PC-9 (cell line): ENCODE measurements at regions not wholly inside any gene's neighbourhood (a gene's known extent, or its start where the extent isn't known, plus 50 kb on each side); places are given as distances from the start of the nearest gene placed in this dataset.

Experiments
- BruUV-seq: library from RNA; stranded (reverse); fragments of 400-500 nt; replicated peaks from 2 replicates; lab custom pipeline; 2021; lab: Mats Ljungman, UMichigan
- CTCF ChIA-PET: fragments of 300-600 bp; sonication (Branson Sonifier 250); formaldehyde crosslinking; loops from one replicate; lab custom pipeline; 2022; ENCODE audit warnings: antibody characterized with exemption; lab: Charles Lee
- POLR2A ChIA-PET: fragments of 300-600 bp; sonication (Branson Sonifier 250); formaldehyde crosslinking; loops from one replicate; lab custom pipeline; 2022; ENCODE audit warnings: antibody characterized with exemption; ENCODE audit not compliant: unreplicated experiment; lab: Charles Lee
- DNase-seq, 2 experiments: peaks; one replicate each; pipeline versions ENCODE4 v3.0.0 to v3.0.0-alpha.2; 2015 to 2022; ENCODE audit warnings: mixed read lengths in 1 of 2
- H2AFZ ChIP-seq: fragments of 200-600 bp; sonication (generic); 2 replicates; pipeline ENCODE4 v1.8.1; 2017; ENCODE audit warnings: antibody characterized with exemption
- H3F3A ChIP-seq: fragments of 200-600 bp; sonication (generic); 2 replicates; pipeline ENCODE4 v1.8.1; 2017; ENCODE audit warnings: antibody characterized with exemption, mild to moderate bottlenecking, low read depth; ENCODE audit not compliant: insufficient read depth
- H3K27ac ChIP-seq: fragments of 200-600 bp; sonication (generic); 2 replicates; pipeline ENCODE4 v1.6.1; 2016; ENCODE audit warnings: mixed run types
- H3K27me3 ChIP-seq: fragments of 200-600 bp; sonication (generic); 2 replicates; pipeline ENCODE4 v1.6.1; 2016; ENCODE audit warnings: low read depth, mixed run types; ENCODE audit not compliant: insufficient read depth
- H3K36me3 ChIP-seq: fragments of 200-600 bp; sonication (generic); 2 replicates; pipeline ENCODE4 v1.6.1; 2016; ENCODE audit warnings: low read depth, mixed run types
- H3K4me1 ChIP-seq: fragments of 200-600 bp; sonication (generic); replicated peaks from 2 replicates; pipeline ENCODE4 v1.6.1; 2016; ENCODE audit warnings: mixed run types; ENCODE audit not compliant: insufficient read depth
- H3K4me2 ChIP-seq: fragments of 200-600 bp; sonication (generic); 2 replicates; pipeline ENCODE4 v1.6.1; 2017; ENCODE audit warnings: mixed run types
- H3K4me3 ChIP-seq: fragments of 200-600 bp; sonication (generic); 2 replicates; pipeline ENCODE4 v1.6.1; 2016; ENCODE audit warnings: mixed run types
- H3K79me2 ChIP-seq: fragments of 200-600 bp; sonication (generic); 2 replicates; pipeline ENCODE4 v1.6.1; 2017; ENCODE audit warnings: low read depth, mixed run types
- H3K9me2 ChIP-seq: fragments of 200-600 bp; sonication (generic); 2 replicates; pipeline ENCODE4 v1.8.1; 2017; ENCODE audit warnings: mild to moderate bottlenecking; ENCODE audit not compliant: insufficient read depth
- H3K9me3 ChIP-seq: fragments of 200-600 bp; sonication (generic); 2 replicates; pipeline ENCODE4 v1.8.1; 2016; ENCODE audit warnings: low read depth; ENCODE audit not compliant: insufficient read depth
- H4K20me1 ChIP-seq: fragments of 200-600 bp; sonication (generic); 2 replicates; pipeline ENCODE4 v1.8.1; 2017; ENCODE audit not compliant: insufficient read depth
- EZH2 ChIP-seq: fragments of 200-600 bp; sonication (generic); IDR thresholded peaks from 2 replicates; pipeline ENCODE4 v1.8.0; 2017; ENCODE audit warnings: antibody characterized with exemption, low read depth
- intact Hi-C: fragments of 100-400 bp; cut with micrococcal nuclease; formaldehyde crosslinking; loops from one replicate; pipeline ENCODE4 v1.10.0; 2022; ENCODE audit not compliant: unreplicated experiment
- TF ChIP-seq, protein P1 (sequence below): fragments of 200-600 bp; sonication (generic); conservative IDR thresholded peaks from 2 replicates; pipeline ENCODE4 v1.6.1; 2017; ENCODE audit warnings: mixed run types, antibody characterized with exemption, mild to moderate bottlenecking, moderate library complexity

DNA sequence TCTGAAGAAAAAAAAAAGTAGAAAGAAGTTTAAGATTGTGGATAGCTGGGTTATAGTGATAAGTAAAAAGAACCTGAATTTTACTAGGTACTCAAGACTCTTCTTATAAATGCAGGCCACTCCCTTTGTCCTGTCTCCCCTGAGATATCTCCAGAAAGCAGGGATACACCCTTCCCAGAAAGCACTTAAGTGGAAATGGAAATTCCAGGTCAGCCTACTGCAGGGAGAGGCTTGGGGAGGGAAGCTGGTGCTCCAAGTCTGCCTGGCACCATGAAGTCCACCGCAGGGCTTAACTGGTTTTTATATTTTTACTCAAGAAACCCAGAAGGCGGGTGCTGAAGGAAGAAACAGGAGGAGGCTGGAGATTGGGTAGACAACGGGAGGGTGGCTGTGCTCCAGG, 162.3 kb downstream of the INHBA start:
- Histone ChIP-seq H3K4me1 (no peaks in the 10 kb centered on the region), H3K27ac (no peak overlapping the region), H4K20me1 (no peaks in the 10 kb centered on the region), H3K27me3 (no peaks in the 10 kb centered on the region), H3F3A (no peaks in the 10 kb centered on the region), H3K9me3 (no peaks in the 10 kb centered on the region), H2AFZ (no peak overlapping the region), H3K9me2 (no peaks in the 10 kb centered on the region), H3K36me3 (no peaks in the 10 kb centered on the region), H3K4me2 (no peak overlapping the region), H3K79me2 (no peaks in the 10 kb centered on the region), H3K4me3 (no peak overlapping the region)
- ChIA-PET CTCF (no interaction called here), POLR2A (no interaction called here)
- BruUV-seq: no TSS peak
- intact Hi-C loops: no loop called here
- TF ChIP-seq, protein P1, sequence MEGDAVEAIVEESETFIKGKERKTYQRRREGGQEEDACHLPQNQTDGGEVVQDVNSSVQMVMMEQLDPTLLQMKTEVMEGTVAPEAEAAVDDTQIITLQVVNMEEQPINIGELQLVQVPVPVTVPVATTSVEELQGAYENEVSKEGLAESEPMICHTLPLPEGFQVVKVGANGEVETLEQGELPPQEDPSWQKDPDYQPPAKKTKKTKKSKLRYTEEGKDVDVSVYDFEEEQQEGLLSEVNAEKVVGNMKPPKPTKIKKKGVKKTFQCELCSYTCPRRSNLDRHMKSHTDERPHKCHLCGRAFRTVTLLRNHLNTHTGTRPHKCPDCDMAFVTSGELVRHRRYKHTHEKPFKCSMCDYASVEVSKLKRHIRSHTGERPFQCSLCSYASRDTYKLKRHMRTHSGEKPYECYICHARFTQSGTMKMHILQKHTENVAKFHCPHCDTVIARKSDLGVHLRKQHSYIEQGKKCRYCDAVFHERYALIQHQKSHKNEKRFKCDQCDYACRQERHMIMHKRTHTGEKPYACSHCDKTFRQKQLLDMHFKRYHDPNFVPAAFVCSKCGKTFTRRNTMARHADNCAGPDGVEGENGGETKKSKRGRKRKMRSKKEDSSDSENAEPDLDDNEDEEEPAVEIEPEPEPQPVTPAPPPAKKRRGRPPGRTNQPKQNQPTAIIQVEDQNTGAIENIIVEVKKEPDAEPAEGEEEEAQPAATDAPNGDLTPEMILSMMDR: no peak
- no peak for TF ChIP-seq EZH2
- DNase-seq: no peak

DNA sequence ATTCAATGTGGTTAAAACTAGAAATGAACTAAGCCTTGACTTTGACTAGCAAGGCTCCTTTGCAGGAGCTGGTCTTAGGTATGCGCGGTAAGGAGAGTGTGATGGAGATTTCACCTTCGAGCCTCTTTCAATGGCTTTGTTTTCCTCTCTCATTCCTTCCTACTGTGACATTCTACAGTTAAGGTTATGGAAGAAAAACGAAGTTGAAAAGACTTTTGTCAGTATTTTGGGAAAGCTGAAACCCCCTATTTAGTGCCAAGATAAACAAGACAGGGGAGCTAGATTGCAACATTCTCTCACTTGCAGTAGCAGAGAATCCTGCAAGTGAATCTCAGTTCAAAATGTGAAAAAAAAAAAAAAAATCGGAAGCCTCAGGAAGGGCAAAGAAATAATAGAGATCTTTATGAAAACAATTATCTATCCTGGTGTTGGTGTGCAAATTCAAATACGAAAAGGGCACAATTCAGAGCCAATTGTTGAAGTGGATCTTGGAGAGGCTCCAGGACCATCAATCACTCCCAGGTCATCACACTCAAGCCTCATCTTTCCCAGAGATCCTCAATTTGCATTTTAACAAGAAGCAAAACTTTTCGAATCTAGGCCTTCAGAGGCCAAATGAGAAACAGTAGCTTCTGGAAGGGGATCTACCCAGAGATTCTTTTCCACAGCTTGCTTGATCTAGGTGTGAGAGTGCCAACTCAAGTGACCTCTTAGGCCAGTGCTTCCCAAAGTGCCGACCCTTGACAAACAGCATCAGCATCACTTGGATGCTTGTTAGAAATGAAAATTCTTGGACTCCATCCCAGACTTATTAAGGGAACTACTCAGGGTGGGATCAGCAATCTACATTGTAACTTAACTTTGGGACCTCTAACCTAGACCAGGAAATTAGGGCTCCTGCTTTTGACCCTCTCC, 163.8 kb downstream of the INHBA start:
- no peak overlapping the region for H2AFZ ChIP-seq
- TF ChIP-seq, protein P1: no peak
- no peak for TF ChIP-seq EZH2
- H4K20me1 ChIP-seq: no peaks in the 10 kb centered on the region
- POLR2A ChIA-PET: interaction anchor here (0.6 kb wide), 1 partner anchor 50 kb away, joined by 10 read pairs; no protein-coding TSS in a partner anchor
- no peak overlapping the region for H3K27ac ChIP-seq
- DNase-seq: no peak
- H3K4me3 ChIP-seq: no peak overlapping the region
- H3K9me3 ChIP-seq: no peaks in the 10 kb centered on the region
- H3K27me3 ChIP-seq: no peaks in the 10 kb centered on the region
- H3K79me2 ChIP-seq: no peaks in the 10 kb centered on the region
- CTCF ChIA-PET: no interaction called here
- no peak overlapping the region for H3K4me2 ChIP-seq
- intact Hi-C loops: no loop called here
- no peaks in the 10 kb centered on the region for H3K36me3 ChIP-seq
- no TSS peak for BruUV-seq
- H3F3A ChIP-seq: no peaks in the 10 kb centered on the region
- no peaks in the 10 kb centered on the region for H3K9me2 ChIP-seq
- H3K4me1 ChIP-seq: no peaks in the 10 kb centered on the region

DNA sequence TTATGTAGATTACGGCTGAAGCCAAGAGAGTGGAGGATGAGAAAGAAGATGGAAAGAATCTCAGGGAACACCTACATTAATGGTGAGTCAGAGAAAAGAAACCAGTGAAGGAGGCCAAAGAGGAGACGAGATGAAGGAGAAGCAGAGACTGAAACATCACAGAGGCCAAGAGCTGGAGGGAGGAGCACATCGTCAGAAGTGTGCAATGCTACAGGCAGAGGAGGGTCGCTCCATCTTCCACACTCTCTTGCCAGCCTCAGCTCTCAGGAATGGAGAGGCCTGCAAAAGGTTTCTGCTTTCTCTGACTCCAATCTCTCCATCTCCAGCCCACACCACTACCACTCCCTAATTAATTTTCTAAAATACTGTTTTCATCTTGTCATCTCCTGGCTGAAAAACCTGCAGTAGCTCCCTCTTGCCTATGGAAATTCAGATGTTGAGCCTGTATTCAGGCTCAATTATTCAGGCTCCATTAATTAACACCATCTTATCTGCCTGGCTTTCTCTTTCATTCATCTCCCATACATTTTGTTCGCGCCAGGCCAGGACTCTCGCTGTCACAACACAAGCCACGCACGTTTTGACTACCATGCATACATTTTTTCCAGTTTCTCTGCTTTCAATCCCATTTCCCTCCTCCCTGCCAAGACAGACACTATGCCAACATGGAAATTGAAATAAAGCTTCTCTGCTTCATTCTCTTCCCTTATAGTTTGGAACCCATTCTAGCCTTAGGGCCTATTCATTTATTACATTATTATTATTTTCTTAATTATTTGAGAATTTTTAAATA, 165.8 kb downstream of the INHBA start:
- Histone ChIP-seq H3K27ac (no peak overlapping the region), H2AFZ (no peak overlapping the region), H3K9me2 (0 out of 2 replicates have a peak, but pooled peaks cover 2% of the 10 kb centered on the region), H3K27me3 (no peaks in the 10 kb centered on the region), H3K4me1 (no peaks in the 10 kb centered on the region), H3K36me3 (no peaks in the 10 kb centered on the region), H3F3A (no peaks in the 10 kb centered on the region), H3K9me3 (no peaks in the 10 kb centered on the region), H4K20me1 (no peaks in the 10 kb centered on the region), H3K79me2 (no peaks in the 10 kb centered on the region), H3K4me2 (no peak overlapping the region), H3K4me3 (no peak overlapping the region)
- BruUV-seq: no TSS peak
- DNase-seq: no peak
- CTCF ChIA-PET: no interaction called here
- intact Hi-C loops: no loop called here
- TF ChIP-seq, protein P1: no peak
- TF ChIP-seq EZH2: no peak
- POLR2A ChIA-PET: no interaction called here
